SK-N-SH (cell line): ENCODE measurements at regions not wholly inside any gene's neighbourhood (a gene's known extent, or its start where the extent isn't known, plus 50 kb on each side); places are given as distances from the start of the nearest gene placed in this dataset.

Experiments
- CTCF ChIA-PET: fragments of 300-600, 350-600 bp; formaldehyde crosslinking; extraction: SDS; loops from one replicate; lab custom pipeline; 2021; lab: Yijun Ruan, JAX
- POLR2A ChIA-PET: fragments of 350-600 bp; sonication (Branson Sonifier 250); formaldehyde crosslinking; extraction: SDS; loops from one replicate; lab custom pipeline; 2020; ENCODE audit warnings: antibody characterized with exemption, inconsistent platforms; lab: Yijun Ruan, JAX
- DNase-seq: peaks from one replicate; pipeline ENCODE4 v3.0.0; 2012
- H2AFZ ChIP-seq: fragments of 200-600 bp; sonication (generic); 2 replicates; pipeline ENCODE4 v1.8.1; 2016; ENCODE audit warnings: antibody characterized with exemption, mild to moderate bottlenecking, low read depth
- H3F3A ChIP-seq: fragments of 200-600 bp; sonication (generic); replicated peaks from 2 replicates; pipeline ENCODE3; 2016; ENCODE audit warnings: antibody characterized with exemption, mild to moderate bottlenecking; ENCODE audit not compliant: insufficient read depth
- H3K27ac ChIP-seq, 2 experiments: fragments of 200-500 bp in 1 of 2; fragments of 200-600 bp in 1 of 2; sonication (Bioruptor generic) in 1 of 2; sonication (generic), shearing (Covaris generic) in 1 of 2; 2 replicates each; pipeline versions ENCODE4 v1.5.1 to v1.6.1; 2014 to 2016; ENCODE audit warnings: low read depth in 2 of 2, inconsistent platforms in 1 of 2, low read length in 1 of 2, mild to moderate bottlenecking in 1 of 2, mixed read lengths in 1 of 2
- H3K27me3 ChIP-seq: fragments of 200-600 bp; sonication (generic), shearing (Covaris generic); 2 replicates; pipeline ENCODE4 v1.6.1; 2016; ENCODE audit warnings: mixed run types; ENCODE audit not compliant: insufficient read depth
- H3K36me3 ChIP-seq, 2 experiments: fragments of 200-500 bp in 1 of 2; fragments of 200-600 bp in 1 of 2; sonication (Bioruptor generic) in 1 of 2; sonication (generic) in 1 of 2; replicated peaks in 1 of 2; 2 replicates each; pipeline versions ENCODE3 to v1.5.1; 2014 to 2016; ENCODE audit warnings: low read length in 1 of 2, mild to moderate bottlenecking in 1 of 2; ENCODE audit not compliant: insufficient read depth in 2 of 2, control insufficient read depth in 1 of 2
- H3K4me1 ChIP-seq, 2 experiments: fragments of 200-500 bp in 1 of 2; fragments of 200-600 bp in 1 of 2; sonication (Bioruptor generic) in 1 of 2; sonication (generic), shearing (Covaris generic) in 1 of 2; 2 replicates each; pipeline versions ENCODE4 v1.5.1 to v1.6.1; 2014 to 2016; ENCODE audit warnings: low read depth in 1 of 2, low read length in 1 of 2, mixed run types in 1 of 2; ENCODE audit not compliant: insufficient read depth in 2 of 2, control insufficient read depth in 1 of 2
- H3K4me2 ChIP-seq: fragments of 200-600 bp; sonication (generic), shearing (Covaris generic); 2 replicates; pipeline ENCODE4 v1.6.1; 2017; ENCODE audit warnings: mixed run types
- H3K4me3 ChIP-seq, 2 experiments: fragments of 200-500 bp in 1 of 2; fragments of 200-600 bp in 1 of 2; sonication (Bioruptor generic) in 1 of 2; sonication (generic), shearing (Covaris generic) in 1 of 2; 2 replicates each; pipeline versions ENCODE4 v1.5.1 to v1.8.1; 2014 to 2016; ENCODE audit warnings: low read depth in 2 of 2, inconsistent platforms in 1 of 2, low read length in 1 of 2, mild to moderate bottlenecking in 1 of 2, mixed read lengths in 1 of 2, moderate library complexity in 1 of 2
- H3K79me2 ChIP-seq: fragments of 200-600 bp; sonication (generic); 2 replicates; pipeline ENCODE4 v1.8.1; 2017; ENCODE audit warnings: mild to moderate bottlenecking; ENCODE audit not compliant: insufficient read depth
- H3K9ac ChIP-seq: fragments of 200-600 bp; sonication (generic); 2 replicates; pipeline ENCODE4 v1.6.1; 2017; ENCODE audit warnings: mixed run types
- H3K9me2 ChIP-seq: fragments of 200-600 bp; sonication (generic); 2 replicates; pipeline ENCODE4 v1.6.1; 2017; ENCODE audit warnings: mixed run types
- H3K9me3 ChIP-seq: fragments of 200-600 bp; sonication (generic); 2 replicates; pipeline ENCODE4 v1.6.1; 2017; ENCODE audit warnings: mixed run types, mild to moderate bottlenecking, moderate library complexity
- H4K20me1 ChIP-seq: fragments of 200-600 bp; sonication (generic); 2 replicates; pipeline ENCODE4 v1.6.1; 2017; ENCODE audit warnings: mild to moderate bottlenecking, mixed run types; ENCODE audit not compliant: insufficient read depth
- EP300 ChIP-seq, 2 experiments: IDR thresholded peaks; 2 replicates each; pipeline versions ENCODE4 v1.4.0 to v1.6.1; 2012; ENCODE audit warnings: borderline replicate concordance in 1 of 2, low read depth in 1 of 2, low read length in 1 of 2
- EZH2phosphoT487 ChIP-seq: fragments of 200-600 bp; sonication (generic); IDR thresholded peaks from 2 replicates; pipeline ENCODE4 v1.6.1; 2017; ENCODE audit warnings: low read depth, mixed run types, mild to moderate bottlenecking, antibody characterized with exemption, moderate library complexity, borderline replicate concordance
- FOSL2 ChIP-seq: IDR thresholded peaks from 2 replicates; pipeline ENCODE4 v1.4.0; 2012; ENCODE audit warnings: low read depth, mild to moderate bottlenecking, moderate library complexity, borderline replicate concordance
- FOXJ3 ChIP-seq: sonication (generic); formaldehyde crosslinking; IDR thresholded peaks from 2 replicates; pipeline ENCODE4 v1.5.1; 2020; ENCODE audit warnings: mild to moderate bottlenecking, missing genetic modification reagents
- GATA2 ChIP-seq: sonication (generic); formaldehyde crosslinking; IDR thresholded peaks from 2 replicates; pipeline ENCODE4 v1.5.0; 2020; ENCODE audit warnings: mild to moderate bottlenecking, missing genetic modification reagents
- MXI1 ChIP-seq: IDR thresholded peaks from 2 replicates; pipeline ENCODE4 v1.6.1; 2012; ENCODE audit warnings: mild to moderate bottlenecking, low read depth, low read length, improper control_type of control experiment
- NFIC ChIP-seq: IDR thresholded peaks from 2 replicates; pipeline ENCODE4 v1.4.0; 2012; ENCODE audit warnings: borderline replicate concordance
- RAD21 ChIP-seq: IDR thresholded peaks from 2 replicates; pipeline ENCODE4 v1.6.1; 2012; ENCODE audit warnings: mild to moderate bottlenecking, low read length
- RCOR1 ChIP-seq: fragments of 150-350 bp; IDR thresholded peaks from 2 replicates; pipeline ENCODE4 v1.6.1; 2017; ENCODE audit warnings: antibody characterized with exemption, low read length
- RFX5 ChIP-seq: IDR thresholded peaks from 2 replicates; pipeline ENCODE4 v1.6.1; 2012; ENCODE audit warnings: mild to moderate bottlenecking, improper control_type of control experiment, low read length
- SIN3A ChIP-seq: IDR thresholded peaks from 2 replicates; pipeline ENCODE4 v1.6.1; 2012; ENCODE audit warnings: low read depth, mild to moderate bottlenecking, low read length, moderate library complexity, borderline replicate concordance
- TCF12 ChIP-seq: IDR thresholded peaks from 2 replicates; pipeline ENCODE4 v1.4.0; 2012
- TEAD4 ChIP-seq: IDR thresholded peaks from 2 replicates; pipeline ENCODE4 v1.4.0; 2012; ENCODE audit warnings: mild to moderate bottlenecking, borderline replicate concordance; ENCODE audit not compliant: insufficient read depth
- YY1 ChIP-seq: IDR thresholded peaks from 2 replicates; pipeline ENCODE4 v1.4.0; 2012; ENCODE audit warnings: low read depth, mild to moderate bottlenecking
- WGBS: methylation state at CpG from one replicate; pipeline ENCODE4 v1.1.6; 2017; ENCODE audit warnings: low lambda C conversion rate; 5-methylcytosine and 5-hydroxymethylcytosine counted together
- TF ChIP-seq, protein P1 (sequence below): fragments of 150-350 bp; IDR thresholded peaks from 2 replicates; pipeline ENCODE4 v1.6.1; 2016; ENCODE audit warnings: mild to moderate bottlenecking, low read depth, low read length
- TF ChIP-seq, protein P2 (sequence below): IDR thresholded peaks from 2 replicates; pipeline ENCODE4 v1.4.0; 2012; ENCODE audit warnings: low read depth, borderline replicate concordance
- TF ChIP-seq, protein P3 (sequence below): fragments of 150-350 bp; IDR thresholded peaks from 2 replicates; pipeline ENCODE4 v1.6.1; 2017; ENCODE audit warnings: antibody characterized with exemption, low read length, low read depth, borderline replicate concordance
- TF ChIP-seq, protein P4 (sequence below): IDR thresholded peaks from 2 replicates; pipeline ENCODE4 v1.4.0; 2012; ENCODE audit warnings: low read depth
- TF ChIP-seq, protein P5 (sequence below): fragments of 200-600 bp; sonication (generic); IDR thresholded peaks from 2 replicates; pipeline ENCODE4 v1.6.1; 2017; ENCODE audit warnings: antibody characterized with exemption, mild to moderate bottlenecking, moderate library complexity

DNA sequence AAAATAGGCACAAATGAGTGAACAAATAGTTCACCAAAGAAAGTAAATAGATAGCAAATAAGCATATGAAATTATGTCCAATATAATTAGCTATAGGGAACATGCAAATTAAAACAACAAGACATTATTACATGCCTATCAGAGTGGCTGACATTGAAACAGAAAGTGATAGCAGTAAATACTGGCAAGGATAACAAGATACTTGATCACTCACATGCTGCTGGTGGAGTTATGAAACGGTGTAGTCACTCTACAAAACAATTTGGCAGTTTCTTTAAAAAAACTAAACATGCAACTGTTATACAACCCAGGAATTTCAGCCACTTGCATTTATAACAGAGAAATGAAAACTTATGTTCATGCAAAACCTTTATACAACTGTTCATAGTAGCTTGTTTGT is 439.2 kb upstream of the ACVR2A start:
- no peaks in the 10 kb centered on the region for H3F3A ChIP-seq
- no peak overlapping the region for H3K4me2 ChIP-seq
- no peaks in the 10 kb centered on the region for H3K36me3 ChIP-seq
- H3K27me3 ChIP-seq, result no peaks in the 10 kb centered on the region
- no peak overlapping the region for H3K27ac ChIP-seq
- no peak overlapping the region for H2AFZ ChIP-seq
- H3K9ac ChIP-seq, result no peak overlapping the region
- POLR2A ChIA-PET, result no interaction called here
- no peaks in the 10 kb centered on the region for H3K4me1 ChIP-seq
- H3K4me3 ChIP-seq, result no peak overlapping the region
- H3K79me2 ChIP-seq, result no peaks in the 10 kb centered on the region
- H3K9me3 ChIP-seq, result no peaks in the 10 kb centered on the region
- no peak for DNase-seq
- no peaks in the 10 kb centered on the region for H4K20me1 ChIP-seq
- H3K9me2 ChIP-seq, result no peaks in the 10 kb centered on the region
- CTCF ChIA-PET, result no interaction called here
- WGBS, result 0% methylated on average over 1 of the region's 1 CpG
- TF ChIP-seq RFX5, result no peak
- TF ChIP-seq EP300 (IDR thresholded peaks at IDR 0.05; ENCODE audit: borderline replicate concordance in 1 of 2, low read depth in 1 of 2, low read length in 1 of 2), result no peak
- no peak for TF ChIP-seq RCOR1
- no peak for TF ChIP-seq FOXJ3
- TF ChIP-seq, protein P1, sequence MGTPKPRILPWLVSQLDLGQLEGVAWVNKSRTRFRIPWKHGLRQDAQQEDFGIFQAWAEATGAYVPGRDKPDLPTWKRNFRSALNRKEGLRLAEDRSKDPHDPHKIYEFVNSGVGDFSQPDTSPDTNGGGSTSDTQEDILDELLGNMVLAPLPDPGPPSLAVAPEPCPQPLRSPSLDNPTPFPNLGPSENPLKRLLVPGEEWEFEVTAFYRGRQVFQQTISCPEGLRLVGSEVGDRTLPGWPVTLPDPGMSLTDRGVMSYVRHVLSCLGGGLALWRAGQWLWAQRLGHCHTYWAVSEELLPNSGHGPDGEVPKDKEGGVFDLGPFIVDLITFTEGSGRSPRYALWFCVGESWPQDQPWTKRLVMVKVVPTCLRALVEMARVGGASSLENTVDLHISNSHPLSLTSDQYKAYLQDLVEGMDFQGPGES, result no peak
- TF ChIP-seq FOSL2, result no peak
- no peak for TF ChIP-seq RAD21
- no peak for TF ChIP-seq GATA2
- no peak for TF ChIP-seq EZH2phosphoT487
- TF ChIP-seq NFIC, result no peak
- no peak for TF ChIP-seq SIN3A
- TF ChIP-seq TEAD4, result no peak
- TF ChIP-seq YY1, result no peak
- TF ChIP-seq, protein P2, sequence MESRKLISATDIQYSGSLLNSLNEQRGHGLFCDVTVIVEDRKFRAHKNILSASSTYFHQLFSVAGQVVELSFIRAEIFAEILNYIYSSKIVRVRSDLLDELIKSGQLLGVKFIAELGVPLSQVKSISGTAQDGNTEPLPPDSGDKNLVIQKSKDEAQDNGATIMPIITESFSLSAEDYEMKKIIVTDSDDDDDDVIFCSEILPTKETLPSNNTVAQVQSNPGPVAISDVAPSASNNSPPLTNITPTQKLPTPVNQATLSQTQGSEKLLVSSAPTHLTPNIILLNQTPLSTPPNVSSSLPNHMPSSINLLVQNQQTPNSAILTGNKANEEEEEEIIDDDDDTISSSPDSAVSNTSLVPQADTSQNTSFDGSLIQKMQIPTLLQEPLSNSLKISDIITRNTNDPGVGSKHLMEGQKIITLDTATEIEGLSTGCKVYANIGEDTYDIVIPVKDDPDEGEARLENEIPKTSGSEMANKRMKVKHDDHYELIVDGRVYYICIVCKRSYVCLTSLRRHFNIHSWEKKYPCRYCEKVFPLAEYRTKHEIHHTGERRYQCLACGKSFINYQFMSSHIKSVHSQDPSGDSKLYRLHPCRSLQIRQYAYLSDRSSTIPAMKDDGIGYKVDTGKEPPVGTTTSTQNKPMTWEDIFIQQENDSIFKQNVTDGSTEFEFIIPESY, result no peak

DNA sequence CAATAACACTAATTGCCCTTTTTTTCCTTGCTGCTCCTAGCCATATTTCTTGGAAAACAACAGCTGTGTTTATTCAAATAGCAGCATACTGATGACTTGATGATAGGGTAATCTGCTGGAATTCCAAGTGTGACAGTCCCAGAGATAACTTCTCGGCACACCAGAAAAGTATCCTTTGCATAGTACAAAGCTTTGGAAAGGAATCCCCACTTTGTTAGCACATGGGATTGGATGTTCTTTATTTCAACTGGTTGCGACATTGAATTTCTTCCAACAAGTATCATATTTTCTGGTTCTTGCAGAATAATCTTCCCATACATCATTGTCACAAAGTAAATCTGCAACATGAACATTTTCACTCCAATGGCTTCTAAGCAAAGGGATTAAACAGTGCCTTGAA is 445.8 kb upstream of the ACVR2A start:
- WGBS, result 46% methylated on average over 2 of the region's 2 CpGs
- H3K4me2 ChIP-seq, result no peak overlapping the region

More for the DNA sequence above, 445.8 kb upstream of the ACVR2A start:
- ChIA-PET POLR2A (no interaction called here), CTCF (no interaction called here)
- Histone ChIP-seq H3K4me3 (no peak overlapping the region), H3K36me3 (no peaks in the 10 kb centered on the region), H3K9me3 (no peaks in the 10 kb centered on the region), H3K9me2 (no peaks in the 10 kb centered on the region), H3K9ac (no peak overlapping the region), H4K20me1 (no peaks in the 10 kb centered on the region), H3F3A (no peaks in the 10 kb centered on the region), H3K4me1 (no peaks in the 10 kb centered on the region), H2AFZ (no peak overlapping the region), H3K27ac (no peak overlapping the region), H3K27me3 (no peaks in the 10 kb centered on the region), H3K79me2 (no peaks in the 10 kb centered on the region)
- no peak for TF ChIP-seq TCF12
- TF ChIP-seq FOSL2, result no peak
- TF ChIP-seq, protein P3, sequence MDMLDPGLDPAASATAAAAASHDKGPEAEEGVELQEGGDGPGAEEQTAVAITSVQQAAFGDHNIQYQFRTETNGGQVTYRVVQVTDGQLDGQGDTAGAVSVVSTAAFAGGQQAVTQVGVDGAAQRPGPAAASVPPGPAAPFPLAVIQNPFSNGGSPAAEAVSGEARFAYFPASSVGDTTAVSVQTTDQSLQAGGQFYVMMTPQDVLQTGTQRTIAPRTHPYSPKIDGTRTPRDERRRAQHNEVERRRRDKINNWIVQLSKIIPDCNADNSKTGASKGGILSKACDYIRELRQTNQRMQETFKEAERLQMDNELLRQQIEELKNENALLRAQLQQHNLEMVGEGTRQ, result no peak
- no peak for TF ChIP-seq TEAD4
- TF ChIP-seq YY1, result no peak
- TF ChIP-seq, protein P4, sequence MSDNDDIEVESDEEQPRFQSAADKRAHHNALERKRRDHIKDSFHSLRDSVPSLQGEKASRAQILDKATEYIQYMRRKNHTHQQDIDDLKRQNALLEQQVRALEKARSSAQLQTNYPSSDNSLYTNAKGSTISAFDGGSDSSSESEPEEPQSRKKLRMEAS, result no peak
- no peak for TF ChIP-seq FOXJ3
- TF ChIP-seq, protein P5, sequence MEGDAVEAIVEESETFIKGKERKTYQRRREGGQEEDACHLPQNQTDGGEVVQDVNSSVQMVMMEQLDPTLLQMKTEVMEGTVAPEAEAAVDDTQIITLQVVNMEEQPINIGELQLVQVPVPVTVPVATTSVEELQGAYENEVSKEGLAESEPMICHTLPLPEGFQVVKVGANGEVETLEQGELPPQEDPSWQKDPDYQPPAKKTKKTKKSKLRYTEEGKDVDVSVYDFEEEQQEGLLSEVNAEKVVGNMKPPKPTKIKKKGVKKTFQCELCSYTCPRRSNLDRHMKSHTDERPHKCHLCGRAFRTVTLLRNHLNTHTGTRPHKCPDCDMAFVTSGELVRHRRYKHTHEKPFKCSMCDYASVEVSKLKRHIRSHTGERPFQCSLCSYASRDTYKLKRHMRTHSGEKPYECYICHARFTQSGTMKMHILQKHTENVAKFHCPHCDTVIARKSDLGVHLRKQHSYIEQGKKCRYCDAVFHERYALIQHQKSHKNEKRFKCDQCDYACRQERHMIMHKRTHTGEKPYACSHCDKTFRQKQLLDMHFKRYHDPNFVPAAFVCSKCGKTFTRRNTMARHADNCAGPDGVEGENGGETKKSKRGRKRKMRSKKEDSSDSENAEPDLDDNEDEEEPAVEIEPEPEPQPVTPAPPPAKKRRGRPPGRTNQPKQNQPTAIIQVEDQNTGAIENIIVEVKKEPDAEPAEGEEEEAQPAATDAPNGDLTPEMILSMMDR, result no peak
- no peak for TF ChIP-seq MXI1
- DNase-seq, result no peak
